Activated T-helper 1 cell treated with anti-CD3 and anti-CD28 coated beads, Interleukin-12 subunit alpha, Interleukin-12 subunit beta, Interleukin-2, Interleukin-4 antibody, amounts not matched to agents 30 ng/mL and 10 ng/mL and 1 ng/mL, durations not matched to agents 14 hours and 24 hours and 36 hours (primary cell): ENCODE measurements at regions not wholly inside any gene's neighbourhood (a gene's known extent, or its start where the extent isn't known, plus 50 kb on each side); places are given as distances from the start of the nearest gene placed in this dataset.
"Not testable (repeated sequence)": the region's sequence is repeated elsewhere in the genome, so short reads cannot be mapped to it uniquely, and the experiment has no call there.

Experiments used
- DNase-seq: peaks from one replicate; pipeline ENCODE4 v3.0.0; 2021; ENCODE audit warnings: low spot score
- H3K27ac Mint-ChIP-seq: one replicate; pipeline ENCODE4 v1.8.0; 2021; ENCODE audit warnings: mild to moderate bottlenecking, mixed read lengths
- H3K27me3 Mint-ChIP-seq: one replicate; pipeline ENCODE4 v1.8.0; 2022; ENCODE audit warnings: mild to moderate bottlenecking, moderate library complexity, mixed read lengths; ENCODE audit not compliant: insufficient read depth
- H3K36me3 Mint-ChIP-seq: one replicate; pipeline ENCODE4 v1.8.0; 2021; ENCODE audit warnings: low read depth, mixed read lengths
- H3K4me1 Mint-ChIP-seq: one replicate; pipeline ENCODE4 v1.8.0; 2021; ENCODE audit warnings: low read depth, mixed read lengths
- H3K4me3 Mint-ChIP-seq: one replicate; pipeline ENCODE4 v1.8.0; 2021; ENCODE audit warnings: mild to moderate bottlenecking, moderate library complexity, mixed read lengths
- H3K9me3 Mint-ChIP-seq: one replicate; pipeline ENCODE4 v1.8.0; 2021; ENCODE audit warnings: mixed read lengths
- intact Hi-C: fragments of 100-400 bp; cut with micrococcal nuclease; formaldehyde crosslinking; loops from one replicate; pipeline ENCODE4 v1.15.1; 2024

DNA sequence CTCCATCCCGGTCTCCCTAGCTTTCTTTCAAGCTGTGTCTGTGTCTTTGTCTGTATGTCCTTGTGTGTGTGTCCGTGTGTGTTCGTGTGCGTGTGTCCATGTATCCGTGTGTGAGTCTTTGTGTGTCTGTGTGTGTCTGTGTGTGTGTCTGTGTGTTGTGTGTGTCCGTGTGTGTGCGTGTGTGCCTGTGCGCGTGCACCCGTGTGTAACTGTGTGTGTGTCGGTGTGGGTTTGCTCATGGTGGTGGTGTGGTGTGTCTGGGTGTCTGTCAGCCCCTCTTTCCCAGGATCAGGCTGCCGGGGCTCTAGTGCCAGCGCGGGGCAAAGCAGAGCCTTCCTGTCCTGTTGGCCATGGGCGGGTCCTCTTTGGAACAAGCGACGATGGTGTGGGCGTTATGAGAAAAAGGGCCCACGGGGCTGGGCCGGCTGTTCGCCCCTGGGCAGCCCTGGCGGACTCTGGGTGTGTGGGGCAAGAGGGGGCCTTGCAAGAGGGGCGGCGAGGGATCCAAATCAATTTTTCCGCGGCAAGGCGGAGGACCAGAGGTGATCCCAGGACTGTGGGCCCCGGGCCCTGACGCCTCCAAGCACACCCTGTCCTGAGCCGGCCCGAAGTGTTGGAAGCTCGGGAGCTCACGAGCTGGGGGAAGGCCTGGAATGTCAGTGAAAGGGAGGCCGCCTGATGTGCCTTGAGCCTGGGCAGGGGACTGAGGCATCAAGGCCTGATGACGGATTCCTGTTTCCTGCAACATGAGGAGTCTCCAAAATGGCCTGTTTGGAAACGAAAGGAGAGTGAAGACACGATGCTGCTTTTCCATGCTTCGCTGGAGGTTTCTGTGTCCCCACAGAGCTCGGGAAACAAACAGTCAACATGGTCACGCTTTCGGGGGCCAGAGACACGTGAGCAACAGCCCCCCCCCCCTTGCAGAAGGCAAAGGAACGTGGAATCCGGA lies 3929.2 kb upstream of the OR11H1 start:
- intact Hi-C loops: no loop called here
- H3K4me3 Mint-ChIP-seq: no peak overlapping the region
- no peak overlapping the region for H3K27ac Mint-ChIP-seq
- no peak for DNase-seq
- H3K36me3 Mint-ChIP-seq: peaks cover 2% of the 10 kb centered on the region
- no peaks in the 10 kb centered on the region for H3K4me1 Mint-ChIP-seq
- H3K9me3 Mint-ChIP-seq: peaks cover 55% of the 10 kb centered on the region
- H3K27me3 Mint-ChIP-seq: no peaks in the 10 kb centered on the region

DNA sequence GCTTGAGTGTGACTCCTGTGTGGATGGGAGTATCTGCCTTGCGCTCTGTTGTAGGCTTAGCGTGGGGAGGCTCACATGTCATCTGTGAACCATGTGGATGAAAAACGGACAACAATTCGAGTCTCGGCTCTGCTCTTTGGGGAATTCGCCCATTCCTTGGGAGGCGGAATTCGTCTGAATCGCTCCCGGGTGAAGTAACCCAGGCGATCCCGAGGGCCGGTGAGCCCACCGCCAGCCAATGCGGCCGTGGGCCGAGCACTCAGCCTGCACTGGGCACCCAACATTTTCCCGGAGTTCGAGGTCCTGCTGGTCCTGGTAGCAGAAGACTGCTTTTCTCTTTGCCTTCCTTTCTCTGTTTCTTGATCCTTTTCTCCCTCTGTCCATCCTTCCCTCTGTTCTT lies 3928.5 kb upstream of the OR11H1 start:
- H3K9me3 Mint-ChIP-seq: peaks cover 55% of the 10 kb centered on the region
- H3K4me1 Mint-ChIP-seq, H3K4me3 Mint-ChIP-seq, DNase-seq, H3K27ac Mint-ChIP-seq, intact Hi-C loops, H3K27me3 Mint-ChIP-seq, H3K36me3 Mint-ChIP-seq: not testable (repeated sequence)

DNA sequence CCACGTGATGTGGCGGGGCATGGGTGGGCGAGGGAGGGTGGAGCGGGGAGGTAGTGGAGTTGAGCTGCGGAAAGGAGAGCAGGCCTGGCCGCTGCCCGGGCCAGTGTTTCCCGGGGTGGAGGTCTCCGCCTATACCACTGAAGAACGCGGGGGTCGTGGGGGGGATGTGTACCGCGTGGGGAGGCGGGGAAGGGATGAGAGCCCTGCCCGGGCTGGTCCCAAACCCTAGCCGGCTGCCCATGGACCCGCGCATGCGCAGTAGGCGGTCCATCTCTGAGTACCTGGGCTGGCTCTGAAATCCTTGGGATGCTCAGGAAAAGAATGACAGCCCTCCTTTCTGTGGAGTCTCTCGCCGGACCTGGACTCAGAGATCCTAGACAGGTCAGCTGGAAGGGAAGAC lies 3927.8 kb upstream of the OR11H1 start:
- DNase-seq, intact Hi-C loops, H3K36me3 Mint-ChIP-seq, H3K4me3 Mint-ChIP-seq, H3K4me1 Mint-ChIP-seq, H3K27ac Mint-ChIP-seq, H3K27me3 Mint-ChIP-seq: not testable (repeated sequence)
- peaks cover 50% of the 10 kb centered on the region for H3K9me3 Mint-ChIP-seq

DNA sequence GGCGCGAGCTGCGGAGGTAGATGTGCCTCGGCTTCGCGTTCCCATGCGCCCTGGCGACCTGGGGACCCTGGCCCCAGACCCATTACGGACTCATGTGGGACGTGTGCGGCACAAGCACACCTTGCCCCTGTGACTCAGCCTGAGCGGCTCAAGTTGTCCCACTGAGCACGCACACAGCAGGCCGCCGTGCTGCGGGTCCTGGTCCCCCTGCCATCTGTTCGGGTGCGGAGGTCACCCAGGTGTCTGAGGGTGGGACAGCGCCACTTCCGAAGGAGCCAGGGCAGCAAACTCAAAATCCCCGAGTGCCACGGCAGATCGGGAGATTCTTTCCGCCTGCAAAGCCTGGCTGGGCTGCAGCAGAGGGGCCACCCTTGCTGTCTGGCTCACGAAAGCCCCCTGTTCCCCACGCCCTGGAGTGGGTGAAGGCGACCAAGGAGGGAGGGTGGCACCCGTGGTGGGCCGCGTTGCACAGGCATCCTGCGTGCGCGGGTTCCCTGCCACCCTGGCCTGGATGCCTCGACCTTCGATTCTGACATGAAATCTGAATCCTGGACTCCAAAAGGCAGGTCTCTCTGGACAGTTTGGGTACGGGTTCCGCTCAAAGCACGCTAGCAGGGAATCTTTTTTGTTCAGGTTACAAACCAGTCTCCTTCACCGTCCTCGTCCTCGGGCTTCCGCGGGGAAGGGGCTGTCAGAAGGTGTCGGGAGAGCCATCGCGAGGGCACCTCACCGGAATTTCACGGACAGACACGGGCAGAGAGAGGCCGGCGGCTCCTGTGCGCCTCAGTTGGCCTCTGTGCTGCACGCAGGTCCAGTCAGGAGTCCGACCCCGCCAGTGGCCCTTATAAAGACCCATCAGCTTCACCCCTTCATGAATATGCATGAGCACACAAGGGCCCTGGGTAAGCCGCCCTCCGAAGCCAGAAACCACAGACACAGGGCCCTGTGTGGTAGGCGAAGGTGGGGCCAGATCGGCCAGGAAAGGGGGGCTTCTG lies 3926.8 kb upstream of the OR11H1 start:
- H3K27ac Mint-ChIP-seq, H3K27me3 Mint-ChIP-seq, DNase-seq, H3K4me3 Mint-ChIP-seq, H3K4me1 Mint-ChIP-seq, H3K36me3 Mint-ChIP-seq, intact Hi-C loops: not testable (repeated sequence)
- H3K9me3 Mint-ChIP-seq: peaks cover 51% of the 10 kb centered on the region

DNA sequence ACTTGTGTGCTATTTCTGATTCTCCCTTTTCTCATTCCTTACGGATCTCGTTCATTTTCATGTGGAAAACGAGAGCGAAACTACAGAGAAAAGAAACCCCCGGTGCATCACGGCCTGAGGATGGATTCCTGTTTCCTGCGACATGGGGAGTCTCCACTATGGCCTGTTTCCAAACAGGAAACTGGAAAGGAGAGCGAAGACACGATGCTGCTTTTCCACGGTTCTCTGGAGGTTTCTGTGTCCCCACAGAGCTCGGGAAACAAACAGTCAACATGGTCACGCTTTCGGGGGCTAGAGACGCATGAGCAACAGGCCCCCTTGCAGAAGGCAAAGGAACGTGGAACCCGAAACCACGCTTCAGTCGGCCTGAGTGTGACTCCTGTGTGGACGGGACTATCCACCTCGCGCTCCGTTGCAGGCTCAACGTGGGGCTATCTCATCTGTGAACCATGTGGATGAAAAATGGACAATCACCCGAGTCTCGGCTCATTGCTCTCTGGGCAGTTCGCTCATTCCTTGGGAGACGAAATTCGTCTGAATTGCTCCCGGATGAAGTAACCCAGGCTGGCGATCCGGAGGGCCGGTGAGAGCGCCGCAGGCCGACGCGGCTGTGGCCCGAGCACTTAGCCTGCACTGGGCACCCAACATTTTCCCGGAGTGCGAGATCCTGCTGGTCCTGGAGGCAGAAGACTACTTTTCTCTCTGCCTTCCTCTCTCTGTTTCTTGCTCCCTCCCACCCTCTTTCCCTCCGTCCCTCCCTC lies 3923.2 kb upstream of the OR11H1 start:
- H3K27me3 Mint-ChIP-seq, H3K4me3 Mint-ChIP-seq, H3K4me1 Mint-ChIP-seq, H3K36me3 Mint-ChIP-seq, H3K27ac Mint-ChIP-seq, intact Hi-C loops, DNase-seq: not testable (repeated sequence)
- H3K9me3 Mint-ChIP-seq: peaks cover 58% of the 10 kb centered on the region

DNA sequence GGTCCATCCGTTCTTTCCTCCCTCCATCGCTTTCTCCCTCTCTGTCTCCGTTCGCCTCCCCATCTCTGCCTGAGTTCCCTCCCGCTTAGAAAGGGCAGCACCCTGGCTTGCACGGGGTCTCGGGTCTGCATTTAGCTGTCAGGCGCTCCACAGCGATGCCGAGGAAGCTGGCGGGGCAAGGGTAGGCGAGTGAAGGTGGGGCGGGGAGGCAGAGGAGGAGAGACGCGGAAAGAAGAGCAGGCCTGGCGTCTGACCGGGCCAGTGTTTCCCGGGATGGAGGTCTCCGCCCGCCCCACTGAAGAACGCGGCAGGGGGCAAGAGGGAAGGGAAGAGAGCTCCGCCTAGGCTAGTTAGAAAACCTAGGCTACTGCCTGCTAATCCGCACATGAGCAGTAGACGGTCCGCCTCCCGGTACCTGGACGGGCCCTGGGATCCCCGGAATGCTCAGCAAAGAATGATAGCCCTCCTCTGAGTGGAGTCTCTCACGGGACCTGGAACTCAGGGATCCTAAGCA lies 3922.5 kb upstream of the OR11H1 start:
- DNase-seq: no peak
- Mint-ChIP-seq H3K27ac (no peak overlapping the region), H3K4me3 (no peak overlapping the region), H3K9me3 (peaks cover 64% of the 10 kb centered on the region), H3K27me3 (no peaks in the 10 kb centered on the region), H3K4me1 (no peaks in the 10 kb centered on the region), H3K36me3 (no peaks in the 10 kb centered on the region)
- intact Hi-C loops: no loop called here

DNA sequence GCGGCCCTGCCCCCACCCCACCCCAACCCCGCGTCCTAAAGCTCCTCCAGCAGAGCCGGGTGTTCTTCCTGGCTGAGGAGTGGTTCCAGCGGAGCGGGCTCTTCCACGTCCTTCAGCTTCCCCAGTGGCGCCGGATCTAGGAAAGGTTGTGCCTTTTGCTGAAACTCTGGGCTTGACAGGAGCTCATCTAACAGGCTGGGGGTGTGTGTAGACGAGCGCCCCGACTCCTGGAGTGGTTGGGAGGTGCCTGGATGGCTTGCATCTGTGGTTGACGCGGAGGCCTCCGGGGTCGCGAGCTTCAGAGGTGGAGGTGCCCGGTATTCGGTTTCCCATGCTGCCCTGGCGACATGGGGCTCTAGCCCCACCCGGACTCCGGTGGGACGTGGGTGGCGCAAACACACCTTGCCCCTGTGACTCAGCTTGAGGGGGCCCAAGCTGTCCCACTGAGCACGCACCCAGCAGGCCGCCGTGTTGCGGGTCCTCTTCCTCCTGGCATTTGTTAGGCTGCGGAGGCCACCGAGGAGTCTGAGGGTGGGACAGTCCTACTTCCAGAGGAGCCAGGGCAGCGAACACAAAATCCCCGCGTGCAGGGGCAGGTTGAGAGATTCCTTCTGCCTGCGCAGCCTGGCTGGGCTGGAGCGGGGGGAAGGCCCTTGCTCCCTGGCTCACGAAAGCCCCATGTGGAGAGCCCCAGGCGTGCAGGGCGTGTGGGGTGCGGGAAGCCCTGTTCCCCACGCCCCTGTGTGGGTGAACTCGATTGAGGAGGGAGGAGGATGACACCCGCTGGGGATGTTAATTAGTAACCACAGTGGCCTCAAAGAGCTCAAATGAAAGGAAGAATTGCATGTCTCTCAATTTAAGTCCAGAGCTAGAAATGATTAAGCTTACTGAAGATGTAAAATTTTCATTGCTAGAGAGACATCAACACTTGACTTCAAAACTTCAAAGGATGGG lies 3921.7 kb upstream of the OR11H1 start:
- DNase-seq, intact Hi-C loops, H3K4me1 Mint-ChIP-seq, H3K36me3 Mint-ChIP-seq, H3K27me3 Mint-ChIP-seq, H3K27ac Mint-ChIP-seq, H3K4me3 Mint-ChIP-seq: not testable (repeated sequence)
- H3K9me3 Mint-ChIP-seq: peaks cover 68% of the 10 kb centered on the region

DNA sequence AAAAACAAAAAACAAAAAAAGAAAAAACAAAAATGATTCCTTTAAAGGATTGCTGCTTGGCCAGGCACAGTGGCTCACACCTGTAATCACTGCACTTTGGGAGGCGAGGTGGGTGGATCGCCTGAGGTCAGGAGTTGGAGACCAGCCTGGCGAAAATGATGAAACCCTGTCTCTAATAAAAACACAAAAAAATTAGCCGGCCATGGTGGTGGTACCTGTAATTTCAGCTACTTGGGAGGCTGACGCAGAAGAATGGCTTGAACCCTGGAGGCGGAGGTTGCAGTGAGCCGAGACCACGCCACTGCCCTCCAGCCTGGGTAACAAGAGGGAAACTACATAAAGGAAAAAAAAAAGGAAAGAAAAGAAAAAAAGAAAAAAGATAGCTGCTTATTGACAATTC lies 3920.8 kb upstream of the OR11H1 start:
- intact Hi-C loops, H3K4me1 Mint-ChIP-seq, DNase-seq, H3K27ac Mint-ChIP-seq, H3K4me3 Mint-ChIP-seq, H3K36me3 Mint-ChIP-seq, H3K27me3 Mint-ChIP-seq: not testable (repeated sequence)
- H3K9me3 Mint-ChIP-seq: peaks cover 68% of the 10 kb centered on the region

DNA sequence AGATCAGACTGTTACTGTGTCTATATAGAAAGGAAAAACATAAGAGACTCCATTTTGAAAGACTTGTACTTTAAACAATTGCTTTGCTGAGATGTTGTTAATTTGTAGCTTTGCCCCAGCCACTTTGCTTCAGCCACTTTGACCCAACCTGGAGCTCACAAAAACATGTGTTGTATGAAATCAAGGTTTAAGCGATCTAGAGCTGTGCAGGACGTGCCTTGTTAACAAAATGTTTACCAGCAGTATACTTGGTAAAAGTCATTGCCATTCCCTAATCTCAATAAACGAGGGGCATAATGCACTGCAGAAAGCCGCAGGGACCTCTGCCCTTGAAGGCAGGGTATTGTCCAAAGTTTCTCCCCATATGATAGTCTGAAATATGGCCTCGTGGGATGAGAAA lies 3919.5 kb upstream of the OR11H1 start:
- H3K27ac Mint-ChIP-seq, intact Hi-C loops, H3K4me3 Mint-ChIP-seq, H3K36me3 Mint-ChIP-seq, H3K4me1 Mint-ChIP-seq, H3K27me3 Mint-ChIP-seq, DNase-seq: not testable (repeated sequence)
- peaks cover 65% of the 10 kb centered on the region for H3K9me3 Mint-ChIP-seq

DNA sequence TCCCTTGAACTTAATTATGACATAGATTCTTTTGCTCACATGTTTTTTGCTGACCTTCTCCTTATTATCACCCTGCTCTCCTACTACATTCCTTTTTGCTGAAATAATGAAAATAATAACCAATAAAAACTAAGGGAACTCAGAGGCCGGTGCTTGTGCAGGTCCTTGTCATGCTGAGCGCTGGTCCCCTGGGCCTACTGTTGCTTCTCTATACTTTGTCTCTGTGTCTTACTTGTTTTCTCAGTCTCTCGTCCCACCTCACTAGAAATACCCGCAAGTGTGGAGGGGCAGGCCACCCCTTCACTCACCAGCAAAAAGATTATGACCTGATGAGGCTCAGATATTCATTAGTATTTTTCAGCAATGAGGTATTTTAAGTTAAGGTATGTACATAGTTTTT lies 3918.8 kb upstream of the OR11H1 start:
- DNase-seq, H3K4me1 Mint-ChIP-seq, H3K27me3 Mint-ChIP-seq, H3K36me3 Mint-ChIP-seq, H3K27ac Mint-ChIP-seq, intact Hi-C loops, H3K4me3 Mint-ChIP-seq: not testable (repeated sequence)
- peaks cover 65% of the 10 kb centered on the region for H3K9me3 Mint-ChIP-seq

DNA sequence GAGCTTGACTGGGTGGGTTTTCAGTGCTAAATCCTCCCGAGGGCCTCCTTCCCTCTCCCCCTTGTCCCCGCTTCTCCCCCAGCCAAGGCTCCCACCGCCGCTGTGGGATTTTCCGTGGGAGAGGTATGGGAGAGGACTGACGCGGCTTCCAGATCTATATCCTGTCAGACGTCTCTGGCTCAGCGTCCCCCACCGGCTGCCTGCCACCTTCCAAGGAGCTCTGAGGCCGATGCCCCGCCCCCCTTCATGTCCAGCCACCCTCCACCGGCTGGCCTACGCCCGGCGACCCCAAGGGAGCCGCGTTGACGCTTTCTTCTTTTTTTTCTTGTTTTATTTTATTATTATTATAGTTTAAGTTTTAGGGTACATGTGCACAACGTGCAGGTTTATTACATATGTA lies 3916.7 kb upstream of the OR11H1 start:
- H3K36me3 Mint-ChIP-seq, H3K27ac Mint-ChIP-seq, DNase-seq, H3K4me3 Mint-ChIP-seq, H3K4me1 Mint-ChIP-seq, H3K27me3 Mint-ChIP-seq, intact Hi-C loops: not testable (repeated sequence)
- H3K9me3 Mint-ChIP-seq: peaks cover 74% of the 10 kb centered on the region
